Transverse colon (tissue), 4 donors: ENCODE measurements at regions not wholly inside any gene's neighbourhood (a gene's known extent, or its start where the extent isn't known, plus 50 kb on each side); places are given as distances from the start of the nearest gene placed in this dataset.

Experiments
- POLR2A ChIP-seq: fragments of 450-650 bp; IDR thresholded peaks from one replicate; pipeline ENCODE4 v1.6.1; 2016; ENCODE audit warnings: antibody characterized with exemption, mild to moderate bottlenecking, moderate library complexity
- POLR2AphosphoS5 ChIP-seq, 3 donors: sonication (generic); formaldehyde crosslinking; IDR thresholded peaks; one replicate each; pipeline ENCODE4 v1.6.1; 2016; ENCODE audit warnings: antibody characterized with exemption in 3 of 3
- TF ChIP-seq, protein P1 (sequence below), 5 experiments: fragments of 200-600 bp in 3 of 5; fragments of 450-650 bp in 2 of 5; sonication (generic) in 3 of 5; IDR thresholded peaks; 1 replicate in 2 of 5; 2 replicates in 3 of 5; pipeline ENCODE4 v1.5.1; 2016 to 2017; ENCODE audit warnings: antibody characterized with exemption in 5 of 5, inconsistent platforms in 3 of 5, mild to moderate bottlenecking in 2 of 5, moderate library complexity in 1 of 5

DNA sequence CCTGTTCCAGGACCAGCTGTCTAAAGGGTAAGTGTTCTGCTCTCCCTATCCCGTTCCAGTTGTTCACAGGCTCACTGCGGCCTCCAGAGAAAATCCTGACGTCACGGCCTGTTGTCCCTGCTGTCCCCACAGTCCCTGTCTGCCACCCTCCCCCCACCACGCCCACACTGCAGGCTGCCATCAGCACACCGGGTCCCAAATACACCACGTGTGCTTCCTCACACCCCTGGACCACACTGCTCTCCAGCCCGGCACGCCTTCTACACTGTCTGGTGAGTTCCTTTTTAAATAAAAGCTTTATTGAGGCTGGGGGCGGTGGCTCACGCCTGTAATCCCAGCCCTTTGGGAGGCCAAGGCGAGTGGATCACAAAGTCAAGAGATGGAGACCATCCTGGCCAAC, 88.3 kb upstream of the RUFY1 start:
- TF ChIP-seq POLR2AphosphoS5 (IDR thresholded peaks at IDR 0.05) (no peak), POLR2A (no peak)
- TF ChIP-seq, protein P1, sequence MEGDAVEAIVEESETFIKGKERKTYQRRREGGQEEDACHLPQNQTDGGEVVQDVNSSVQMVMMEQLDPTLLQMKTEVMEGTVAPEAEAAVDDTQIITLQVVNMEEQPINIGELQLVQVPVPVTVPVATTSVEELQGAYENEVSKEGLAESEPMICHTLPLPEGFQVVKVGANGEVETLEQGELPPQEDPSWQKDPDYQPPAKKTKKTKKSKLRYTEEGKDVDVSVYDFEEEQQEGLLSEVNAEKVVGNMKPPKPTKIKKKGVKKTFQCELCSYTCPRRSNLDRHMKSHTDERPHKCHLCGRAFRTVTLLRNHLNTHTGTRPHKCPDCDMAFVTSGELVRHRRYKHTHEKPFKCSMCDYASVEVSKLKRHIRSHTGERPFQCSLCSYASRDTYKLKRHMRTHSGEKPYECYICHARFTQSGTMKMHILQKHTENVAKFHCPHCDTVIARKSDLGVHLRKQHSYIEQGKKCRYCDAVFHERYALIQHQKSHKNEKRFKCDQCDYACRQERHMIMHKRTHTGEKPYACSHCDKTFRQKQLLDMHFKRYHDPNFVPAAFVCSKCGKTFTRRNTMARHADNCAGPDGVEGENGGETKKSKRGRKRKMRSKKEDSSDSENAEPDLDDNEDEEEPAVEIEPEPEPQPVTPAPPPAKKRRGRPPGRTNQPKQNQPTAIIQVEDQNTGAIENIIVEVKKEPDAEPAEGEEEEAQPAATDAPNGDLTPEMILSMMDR (IDR thresholded peaks at IDR 0.05) = no peak
